ENCODE measurements at regions not wholly inside any gene's neighbourhood (a gene's known extent, or its start where the extent isn't known, plus 50 kb on each side); places are given as distances from the start of the nearest gene placed in this dataset.
"Not testable (repeated sequence)": the region's sequence is repeated elsewhere in the genome, so short reads cannot be mapped to it uniquely, and the experiment has no call there.

GRCh38 chr3:105139881-105140560 is 226.7 kb upstream of the ALCAM start:
- intact Hi-C loops (cut with DNase I), result no loop called here

GRCh38 chr3:105140899-105141367 is 225.8 kb upstream of the ALCAM start:
- Histone ChIP-seq H3K27ac (no peak overlapping the region), H3K9me3 (no peaks in the 10 kb centered on the region), H3K4me3 (replicated peaks in 1 of 3) (no peak overlapping the region), H3K27me3 (no peaks in the 10 kb centered on the region), H3K36me3 (no peaks in the 10 kb centered on the region), H3K4me1 (no peaks in the 10 kb centered on the region)
- 79 to 81% methylated on average over 2 of the region's 2 CpGs for WGBS, 2 donors
- intact Hi-C loops (cut with DNase I), result no loop called here
- no peak for DNase-seq
- TF ChIP-seq POLR2A (IDR thresholded peaks at IDR 0.05) (no peak), CTCF (IDR thresholded peaks at IDR 0.05) (no peak)

More at GRCh38 chr3:105139881-105140560, 226.7 kb upstream of the ALCAM start:
- TF ChIP-seq POLR2A (IDR thresholded peaks at IDR 0.05) (no peak), CTCF (IDR thresholded peaks at IDR 0.05) (no peak)
- Histone ChIP-seq H3K27me3 (no peaks in the 10 kb centered on the region), H3K36me3 (no peaks in the 10 kb centered on the region), H3K9me3 (no peaks in the 10 kb centered on the region), H3K27ac (no peak overlapping the region), H3K4me3 (replicated peaks in 1 of 3) (no peak overlapping the region), H3K4me1 (no peaks in the 10 kb centered on the region)
- no peak for DNase-seq
- WGBS, 2 donors, result 93 to 94% methylated on average over 7 of the region's 7 CpGs

GRCh38 chr3:105144837-105145236 is 221.9 kb upstream of the ALCAM start:
- H3K4me3 ChIP-seq (replicated peaks in 1 of 3), result no peak overlapping the region
- no peak for TF ChIP-seq CTCF (IDR thresholded peaks at IDR 0.05)
- no peak for TF ChIP-seq POLR2A (IDR thresholded peaks at IDR 0.05)
- no peaks in the 10 kb centered on the region for H3K27me3 ChIP-seq
- no peak overlapping the region for H3K27ac ChIP-seq
- intact Hi-C loops (cut with DNase I), result no loop called here
- 72 to 73% methylated on average over 1 of the region's 1 CpG for WGBS, 2 donors
- no peaks in the 10 kb centered on the region for H3K36me3 ChIP-seq
- H3K9me3 ChIP-seq, result no peaks in the 10 kb centered on the region
- DNase-seq, result no peak
- H3K4me1 ChIP-seq, result no peaks in the 10 kb centered on the region

- H3K27me3 ChIP-seq, result no peaks in the 10 kb centered on the region
- H3K36me3 ChIP-seq, result no peaks in the 10 kb centered on the region
- no peak overlapping the region for H3K27ac ChIP-seq
- no peaks in the 10 kb centered on the region for H3K9me3 ChIP-seq
- H3K4me1 ChIP-seq, result no peaks in the 10 kb centered on the region
- no peak for TF ChIP-seq POLR2A (IDR thresholded peaks at IDR 0.05)
- TF ChIP-seq CTCF (IDR thresholded peaks at IDR 0.05), result no peak
- no peak overlapping the region for H3K4me3 ChIP-seq (replicated peaks in 1 of 3)
- intact Hi-C loops (cut with DNase I), result no loop called here
- DNase-seq, result no peak
- 44 to 53% methylated on average over 1 of the region's 1 CpG for WGBS, 2 donors
Observed at GRCh38 chr3:105145511-105145910, 221.2 kb upstream of the ALCAM start.

- intact Hi-C loops (cut with DNase I); H3K4me3 ChIP-seq (replicated peaks in 1 of 3); DNase-seq; H3K27ac ChIP-seq; H3K36me3 ChIP-seq; H3K9me3 ChIP-seq; H3K27me3 ChIP-seq; H3K4me1 ChIP-seq: not testable (repeated sequence)
- 93% methylated on average over 3 of the region's 3 CpGs for WGBS, 2 donors
Observed at GRCh38 chr3:105149197-105149596, 217.5 kb upstream of the ALCAM start.
